ENCODE measurements at regions not wholly inside any gene's neighbourhood (a gene's known extent, or its start where the extent isn't known, plus 50 kb on each side); places are given as distances from the start of the nearest gene placed in this dataset.
A peak's percentile ranks its signal among the peaks of the same experiment; 100 is the strongest.

DNA sequence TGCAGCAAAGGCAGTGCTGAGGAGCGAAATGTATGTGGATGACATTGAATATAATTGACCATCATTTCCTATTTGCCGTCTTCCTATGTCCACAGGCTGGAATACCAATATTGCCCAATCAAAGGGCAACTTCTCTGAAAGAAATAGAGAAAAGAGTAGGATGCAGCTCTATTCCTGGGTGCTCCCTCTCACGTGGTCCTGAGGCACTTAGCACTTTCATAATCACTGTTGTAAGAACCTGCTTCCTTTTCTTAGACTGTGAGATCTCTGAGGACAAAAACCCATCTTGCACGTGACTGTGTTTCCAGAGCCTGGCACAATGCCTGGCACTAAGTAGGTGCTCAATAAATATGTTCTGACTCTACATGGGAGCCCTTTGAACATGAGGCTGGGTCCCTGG is 122.7 kb upstream of the CPM start:
- Mint-ChIP-seq H3K27me3 (ENCODE audit: low read depth) (no peaks in the 10 kb centered on the region), H3K4me3 (ENCODE audit: low read depth) (no peak overlapping the region), H3K9me3 (peaks cover 4% of the 10 kb centered on the region), H3K36me3 (ENCODE audit: low read depth) (no peaks in the 10 kb centered on the region), H3K4me1 (ENCODE audit: low read depth) (peaks cover 34% of the 10 kb centered on the region), H3K27ac (no peak overlapping the region)
- intact Hi-C loops (cut with micrococcal nuclease), result loop anchor here (5.0 kb wide), 1 partner anchor 48 kb away; no protein-coding TSS in a partner anchor
- no peak for DNase-seq (ENCODE audit: low spot score)

DNA sequence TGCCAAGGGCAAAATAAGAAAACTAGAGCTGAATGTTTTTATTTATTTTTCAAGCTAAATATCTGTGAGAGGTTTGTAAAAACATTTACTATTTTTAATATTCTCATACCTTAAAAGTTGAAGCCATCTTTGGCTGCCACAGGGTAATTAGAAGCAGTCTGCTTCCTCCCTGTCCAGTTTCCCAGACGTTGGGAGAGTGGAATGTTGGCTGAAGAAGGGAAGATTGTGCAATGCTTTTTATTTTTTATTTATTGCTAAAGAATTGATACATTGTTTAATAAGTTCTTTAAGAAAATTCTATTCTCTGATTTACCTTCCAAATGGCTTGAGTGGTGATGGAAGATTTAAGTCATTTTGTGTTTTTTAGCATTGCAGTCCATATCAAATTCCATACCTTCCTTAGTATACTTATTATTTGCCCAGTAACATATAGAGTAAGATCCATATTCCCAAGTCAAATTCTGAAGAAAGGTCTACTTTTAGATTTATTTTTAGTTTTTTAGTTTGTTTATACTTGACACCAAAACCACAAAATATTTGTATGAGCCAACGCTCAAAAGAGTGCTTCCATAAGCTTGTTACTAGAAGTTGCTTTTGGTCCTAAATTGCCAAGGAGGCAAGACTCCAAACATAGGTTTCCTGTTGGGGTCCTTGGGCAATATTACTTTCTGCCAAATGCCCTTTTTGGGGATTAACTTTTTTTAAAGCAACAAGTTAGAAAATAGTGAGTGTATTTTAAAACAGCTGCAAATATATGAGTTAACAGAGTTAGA is 124.0 kb upstream of the CPM start:
- H3K9me3 Mint-ChIP-seq, result peaks cover 4% of the 10 kb centered on the region
- intact Hi-C loops (cut with micrococcal nuclease), result loop anchor here (5.0 kb wide), 1 partner anchor 50 kb away; no protein-coding TSS in a partner anchor
- peaks cover 41% of the 10 kb centered on the region for H3K4me1 Mint-ChIP-seq (ENCODE audit: low read depth)

DNA sequence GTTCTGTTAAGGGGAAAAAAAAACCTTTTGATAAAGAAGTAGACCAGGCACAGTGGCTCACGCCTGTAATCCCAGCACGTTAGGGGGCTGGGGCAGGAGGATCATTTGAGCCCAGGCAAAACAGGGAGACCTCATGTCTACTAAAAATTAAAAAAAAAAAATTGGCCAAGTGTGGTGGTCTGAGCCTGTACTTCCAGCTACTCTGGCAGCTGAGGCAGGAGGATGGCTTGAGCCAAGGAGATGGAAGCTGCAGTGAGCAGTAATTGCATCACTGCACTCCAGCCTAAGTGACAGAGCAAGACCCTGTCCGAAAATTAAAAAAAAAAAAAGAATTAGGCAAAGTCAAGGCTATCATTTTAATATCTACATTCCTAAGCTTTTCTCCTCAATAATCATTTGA is 124.8 kb upstream of the CPM start:
- no peak overlapping the region for H3K27ac Mint-ChIP-seq

More for the DNA sequence above, 124.0 kb upstream of the CPM start:
- H3K27me3 Mint-ChIP-seq (ENCODE audit: low read depth), result no peaks in the 10 kb centered on the region
- no peak overlapping the region for H3K27ac Mint-ChIP-seq
- DNase-seq (ENCODE audit: low spot score), result no peak
- H3K4me3 Mint-ChIP-seq (ENCODE audit: low read depth), result no peak overlapping the region
- H3K36me3 Mint-ChIP-seq (ENCODE audit: low read depth), result no peaks in the 10 kb centered on the region

DNA sequence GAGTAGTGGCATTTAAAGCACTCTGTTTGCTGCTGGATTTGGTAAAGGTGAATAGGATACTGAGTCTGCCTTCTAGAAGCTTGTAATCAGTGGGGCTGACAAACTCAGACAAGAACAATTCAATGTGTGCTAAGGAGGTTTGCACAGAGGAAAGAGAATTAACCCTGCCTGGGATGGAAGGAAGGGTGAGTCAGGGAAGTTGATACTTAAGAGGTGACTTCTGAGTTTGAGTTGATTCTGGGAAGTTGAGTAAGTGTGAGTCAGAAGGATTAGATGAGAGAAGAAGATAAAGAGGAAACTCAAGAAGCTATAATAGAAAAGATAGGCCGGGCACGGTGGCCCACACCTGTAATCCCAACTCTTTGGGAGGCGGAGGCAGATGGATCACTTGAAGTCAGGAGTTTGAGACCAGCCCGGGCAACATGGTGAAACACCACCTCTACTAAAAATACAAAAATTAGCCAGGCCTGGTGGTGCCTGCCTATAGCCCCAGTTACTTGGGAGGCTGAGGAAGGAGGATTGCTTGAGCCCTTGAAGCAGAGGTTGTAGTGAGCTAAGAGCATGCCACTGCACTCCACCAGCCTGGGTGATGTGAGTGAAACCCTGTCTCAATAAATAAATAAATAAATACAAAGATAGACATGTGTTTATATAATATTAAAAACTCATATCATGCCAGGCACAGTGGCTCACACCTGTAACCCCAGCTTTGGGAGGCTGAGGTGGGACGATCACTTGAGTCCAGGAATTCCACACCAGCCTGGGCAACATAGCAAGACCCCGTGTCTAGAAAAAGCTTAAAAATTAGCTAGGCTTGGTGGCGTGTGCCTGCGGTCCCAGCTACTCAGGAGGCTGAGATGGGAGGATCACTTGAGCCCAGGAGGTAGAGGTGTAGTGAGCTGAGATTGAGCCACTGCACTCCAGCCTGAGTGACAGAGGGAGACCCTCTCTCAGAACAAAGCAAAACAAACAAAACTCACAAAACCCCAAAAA is 126.8 kb upstream of the CPM start:
- H3K36me3 Mint-ChIP-seq (ENCODE audit: low read depth), result no peaks in the 10 kb centered on the region
- peaks cover 4% of the 10 kb centered on the region for H3K9me3 Mint-ChIP-seq
- H3K27ac Mint-ChIP-seq, result peak overlapping the region; percentile 36
- H3K4me1 Mint-ChIP-seq (ENCODE audit: low read depth), result peaks cover 27% of the 10 kb centered on the region
- intact Hi-C loops (cut with micrococcal nuclease), result loop anchor here (1.0 to 5.0 kb wide), 4 partner anchors 11 to 141 kb away; no protein-coding TSS in a partner anchor
- no peaks in the 10 kb centered on the region for H3K27me3 Mint-ChIP-seq (ENCODE audit: low read depth)
- H3K4me3 Mint-ChIP-seq (ENCODE audit: low read depth), result no peak overlapping the region
- DNase-seq (ENCODE audit: low spot score), result no peak

More for the DNA sequence above, 124.8 kb upstream of the CPM start:
- Mint-ChIP-seq H3K9me3 (peaks cover 4% of the 10 kb centered on the region), H3K4me3 (ENCODE audit: low read depth) (no peak overlapping the region), H3K27me3 (ENCODE audit: low read depth) (no peaks in the 10 kb centered on the region), H3K4me1 (ENCODE audit: low read depth) (peaks cover 37% of the 10 kb centered on the region), H3K36me3 (ENCODE audit: low read depth) (no peaks in the 10 kb centered on the region)
- intact Hi-C loops (cut with micrococcal nuclease), result loop anchor here (2.0 to 5.0 kb wide), 3 partner anchors 50 to 139 kb away; no protein-coding TSS in a partner anchor
- DNase-seq (ENCODE audit: low spot score), result no peak

DNA sequence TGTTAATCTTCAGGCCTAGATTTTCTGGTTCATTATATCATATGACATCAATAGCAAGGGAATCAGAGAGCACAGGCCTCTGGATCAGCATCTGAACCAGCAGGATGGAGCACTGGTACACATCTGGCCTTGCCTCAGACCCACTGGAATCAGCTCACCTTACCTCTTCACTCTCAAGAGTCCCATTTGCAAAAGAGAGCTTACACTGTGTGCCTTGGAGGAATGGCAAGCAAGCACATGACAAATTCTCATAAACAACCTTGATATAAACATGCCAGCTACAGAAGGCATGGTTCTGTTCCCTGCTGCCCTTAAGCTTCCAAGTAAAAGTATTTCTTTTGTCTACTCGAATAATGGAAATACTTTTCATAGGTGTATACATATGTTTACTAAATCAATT is 128.6 kb upstream of the CPM start:
- H3K4me1 Mint-ChIP-seq (ENCODE audit: low read depth), result peaks cover 29% of the 10 kb centered on the region
- H3K27me3 Mint-ChIP-seq (ENCODE audit: low read depth), result no peaks in the 10 kb centered on the region
- H3K27ac Mint-ChIP-seq, result no peak overlapping the region
- intact Hi-C loops (cut with micrococcal nuclease), result no loop called here
- no peak overlapping the region for H3K4me3 Mint-ChIP-seq (ENCODE audit: low read depth)
- H3K36me3 Mint-ChIP-seq (ENCODE audit: low read depth), result no peaks in the 10 kb centered on the region
- no peak for DNase-seq (ENCODE audit: low spot score)
- peaks cover 4% of the 10 kb centered on the region for H3K9me3 Mint-ChIP-seq

DNA sequence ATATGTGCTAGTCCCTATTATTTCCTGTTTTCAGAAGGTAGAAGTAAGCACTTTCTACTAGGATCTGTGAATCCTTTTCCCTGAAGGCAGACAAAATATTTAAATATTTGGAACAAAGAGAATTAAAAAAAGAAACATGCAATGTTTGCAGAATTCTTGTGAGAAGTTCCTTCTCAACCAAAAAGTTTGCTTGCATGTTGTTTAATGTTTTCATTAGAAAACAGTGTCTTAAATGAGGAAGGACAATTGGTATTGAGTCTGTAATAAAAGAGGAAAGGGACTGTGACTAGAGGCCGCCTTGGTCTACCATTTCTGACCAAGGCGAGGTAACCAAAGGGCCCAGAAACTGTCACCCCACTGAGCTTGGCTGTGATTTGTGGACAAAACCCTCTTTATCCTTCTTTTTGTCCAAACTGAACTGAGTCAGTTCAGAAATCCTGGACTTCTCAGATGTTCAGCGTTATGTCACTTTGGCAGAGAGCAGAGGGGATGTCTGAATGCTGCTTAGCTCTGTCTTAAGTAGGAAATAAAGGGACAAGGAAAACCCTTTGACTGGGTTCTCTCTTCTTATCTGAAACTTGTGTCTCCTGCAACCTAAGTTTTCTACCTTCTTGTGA is 129.8 kb upstream of the CPM start:
- Mint-ChIP-seq H3K9me3 (peaks cover 4% of the 10 kb centered on the region), H3K4me3 (ENCODE audit: low read depth) (no peak overlapping the region), H3K27me3 (ENCODE audit: low read depth) (no peaks in the 10 kb centered on the region), H3K27ac (no peak overlapping the region), H3K36me3 (ENCODE audit: low read depth) (no peaks in the 10 kb centered on the region), H3K4me1 (ENCODE audit: low read depth) (peaks cover 33% of the 10 kb centered on the region)
- no peak for DNase-seq (ENCODE audit: low spot score)
- intact Hi-C loops (cut with micrococcal nuclease), result no loop called here

DNA sequence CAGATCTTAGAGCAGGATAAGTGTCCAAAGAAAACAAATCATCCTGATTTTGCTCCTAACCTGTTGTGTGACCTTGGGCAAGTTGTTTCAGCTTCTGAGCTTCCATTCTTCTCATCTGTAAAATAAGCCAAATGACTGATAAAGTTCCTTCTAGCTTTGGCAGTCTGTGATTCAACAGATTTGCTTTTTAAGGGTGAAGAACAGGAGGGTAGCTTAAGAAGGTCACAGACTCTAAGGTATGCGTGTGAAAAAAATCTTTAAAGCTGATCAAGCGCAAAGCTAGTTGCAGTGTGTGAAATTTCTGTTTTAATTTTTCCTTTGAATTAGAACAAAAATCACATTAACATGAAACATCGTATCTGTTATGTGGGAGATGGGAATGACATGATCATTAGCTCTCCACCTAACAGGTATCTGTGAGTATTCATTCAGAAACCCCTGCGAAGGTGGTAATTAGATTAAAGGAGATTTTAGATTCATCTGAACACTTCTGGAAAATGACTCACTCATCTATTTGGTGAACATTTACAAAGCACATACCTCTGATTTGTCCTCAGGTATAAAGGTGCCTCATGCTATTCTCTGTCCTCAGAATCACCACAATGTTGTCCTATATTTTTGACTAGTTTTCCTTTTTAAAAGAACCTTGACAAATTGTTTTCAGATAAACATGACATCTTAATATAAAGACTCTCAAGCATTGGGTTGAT is 131.9 kb upstream of the CPM start:
- no peak for DNase-seq (ENCODE audit: low spot score)
- Mint-ChIP-seq H3K27me3 (ENCODE audit: low read depth) (no peaks in the 10 kb centered on the region), H3K9me3 (no peaks in the 10 kb centered on the region), H3K27ac (no peak overlapping the region), H3K36me3 (ENCODE audit: low read depth) (no peaks in the 10 kb centered on the region), H3K4me1 (ENCODE audit: low read depth) (peaks cover 25% of the 10 kb centered on the region), H3K4me3 (ENCODE audit: low read depth) (no peak overlapping the region)
- intact Hi-C loops (cut with micrococcal nuclease), result no loop called here

DNA sequence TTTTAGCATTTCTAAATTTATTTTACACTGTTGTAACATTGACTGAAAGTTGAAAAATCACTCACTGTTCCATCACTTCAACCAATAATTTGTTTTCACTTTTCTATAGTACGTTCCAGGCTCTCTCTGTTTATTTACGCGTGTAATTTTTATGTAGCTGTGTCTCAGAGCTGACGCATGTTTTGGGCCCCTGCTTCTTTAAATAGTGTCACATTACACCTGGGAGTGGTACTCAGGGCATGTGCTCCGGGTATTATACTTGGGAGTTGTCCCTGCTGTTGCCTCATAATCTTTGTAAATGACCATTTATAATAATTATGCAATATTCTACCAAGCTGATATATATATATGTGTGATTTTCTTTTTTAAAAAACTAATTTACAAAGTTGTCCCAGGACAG is 132.8 kb upstream of the CPM start:
- H3K9me3 Mint-ChIP-seq, result no peaks in the 10 kb centered on the region
- no peak overlapping the region for H3K27ac Mint-ChIP-seq
- peaks cover 25% of the 10 kb centered on the region for H3K4me1 Mint-ChIP-seq (ENCODE audit: low read depth)
- H3K27me3 Mint-ChIP-seq (ENCODE audit: low read depth), result no peaks in the 10 kb centered on the region
- no peak for DNase-seq (ENCODE audit: low spot score)
- intact Hi-C loops (cut with micrococcal nuclease), result no loop called here
- no peak overlapping the region for H3K4me3 Mint-ChIP-seq (ENCODE audit: low read depth)
- H3K36me3 Mint-ChIP-seq (ENCODE audit: low read depth), result no peaks in the 10 kb centered on the region

DNA sequence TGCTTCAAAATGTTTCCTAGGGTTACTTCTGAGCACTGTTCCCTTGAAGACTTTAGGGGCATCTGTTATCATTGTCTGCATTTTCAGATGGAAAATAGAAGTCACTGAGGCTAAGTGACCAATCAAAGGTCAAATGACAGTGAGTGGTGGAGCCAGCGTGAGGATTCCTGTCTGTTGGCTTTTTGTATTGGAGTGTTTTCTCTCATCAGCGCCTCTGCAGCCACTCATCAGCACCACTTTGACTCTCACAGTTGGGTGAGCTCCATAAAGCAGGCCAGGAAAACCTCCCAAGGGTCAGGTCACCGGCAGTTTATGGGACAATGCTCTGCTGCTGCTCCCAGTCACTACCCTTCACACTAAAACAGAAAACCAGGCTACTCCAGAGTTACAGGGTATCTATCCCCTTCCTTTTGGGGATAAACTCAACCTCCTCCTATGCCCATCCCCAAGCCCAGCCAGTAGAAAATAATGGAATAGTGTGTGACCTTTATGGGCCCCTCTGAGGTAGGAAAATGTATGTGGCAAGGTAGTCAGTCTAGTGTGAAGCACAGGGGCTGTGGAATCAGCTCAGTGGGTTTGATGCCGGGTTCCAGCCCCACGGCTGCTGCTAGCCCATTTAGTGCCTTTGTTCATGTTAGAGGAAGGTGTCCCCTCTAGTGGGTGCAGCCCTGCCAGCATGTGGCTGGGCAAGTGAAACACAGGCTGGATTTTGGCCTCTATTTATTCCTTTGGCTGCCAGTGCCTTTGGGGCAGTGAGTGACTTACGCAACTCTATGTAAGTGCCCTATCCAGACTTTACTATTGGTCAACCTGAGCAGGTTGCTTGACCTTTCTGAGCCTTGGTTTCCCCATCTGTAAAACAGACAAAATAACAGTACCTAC is 133.8 kb upstream of the CPM start:
- peaks cover 22% of the 10 kb centered on the region for H3K4me1 Mint-ChIP-seq (ENCODE audit: low read depth)
- H3K9me3 Mint-ChIP-seq, result no peaks in the 10 kb centered on the region
- peak overlapping the region; percentile 33 for H3K27ac Mint-ChIP-seq
- H3K4me3 Mint-ChIP-seq (ENCODE audit: low read depth), result no peak overlapping the region
- no peaks in the 10 kb centered on the region for H3K36me3 Mint-ChIP-seq (ENCODE audit: low read depth)
- intact Hi-C loops (cut with micrococcal nuclease), result no loop called here
- DNase-seq (ENCODE audit: low spot score), result no peak
- H3K27me3 Mint-ChIP-seq (ENCODE audit: low read depth), result no peaks in the 10 kb centered on the region

DNA sequence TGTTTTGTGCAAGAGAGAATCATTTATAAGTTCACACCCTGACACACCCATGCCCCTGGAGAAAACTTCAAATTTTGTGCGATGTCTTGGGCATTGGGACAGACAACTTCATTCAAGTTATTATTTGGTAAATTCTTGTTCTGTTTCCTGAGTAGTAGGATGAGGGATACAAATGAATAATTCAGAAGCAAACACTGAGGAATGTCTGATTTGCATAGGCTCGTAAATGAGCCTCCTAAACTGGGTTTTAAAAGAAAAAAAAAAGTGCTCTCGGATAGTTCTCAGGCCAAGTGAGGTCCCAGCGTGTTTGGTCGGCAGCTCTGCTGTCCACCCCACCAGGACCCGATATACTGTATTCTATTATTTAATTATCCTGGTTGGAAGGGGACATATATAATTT is 134.7 kb upstream of the CPM start:
- H3K36me3 Mint-ChIP-seq (ENCODE audit: low read depth), result no peaks in the 10 kb centered on the region
- peaks cover 19% of the 10 kb centered on the region for H3K4me1 Mint-ChIP-seq (ENCODE audit: low read depth)
- no peak overlapping the region for H3K4me3 Mint-ChIP-seq (ENCODE audit: low read depth)
- no peak overlapping the region for H3K27ac Mint-ChIP-seq
- no peaks in the 10 kb centered on the region for H3K9me3 Mint-ChIP-seq
- intact Hi-C loops (cut with micrococcal nuclease), result no loop called here
- no peak for DNase-seq (ENCODE audit: low spot score)
- H3K27me3 Mint-ChIP-seq (ENCODE audit: low read depth), result peaks cover 3% of the 10 kb centered on the region

DNA sequence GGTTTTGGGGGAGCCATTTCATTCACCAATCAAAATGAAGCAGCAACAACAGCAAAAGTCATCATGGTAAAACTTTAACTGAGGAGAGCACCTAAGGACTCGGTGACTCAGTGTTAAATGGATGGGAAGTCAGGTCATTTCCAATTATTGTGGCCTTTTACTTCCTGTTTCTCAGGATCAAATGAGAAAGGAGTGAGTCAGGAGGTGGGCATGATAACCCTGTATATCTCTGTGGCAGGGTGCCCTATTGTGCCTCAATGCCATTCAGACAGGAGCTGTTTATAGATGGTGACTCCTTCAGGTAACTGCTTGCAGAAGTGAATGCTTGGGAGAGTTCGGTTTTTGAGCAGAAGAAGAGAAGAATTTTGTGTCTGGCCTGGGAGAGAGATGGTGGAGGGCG is 135.5 kb upstream of the CPM start:
- no peak overlapping the region for H3K27ac Mint-ChIP-seq
- H3K9me3 Mint-ChIP-seq, result no peaks in the 10 kb centered on the region
- peaks cover 19% of the 10 kb centered on the region for H3K4me1 Mint-ChIP-seq (ENCODE audit: low read depth)
- intact Hi-C loops (cut with micrococcal nuclease), result no loop called here
- peaks cover 10% of the 10 kb centered on the region for H3K27me3 Mint-ChIP-seq (ENCODE audit: low read depth)
- H3K36me3 Mint-ChIP-seq (ENCODE audit: low read depth), result no peaks in the 10 kb centered on the region
- no peak overlapping the region for H3K4me3 Mint-ChIP-seq (ENCODE audit: low read depth)
- no peak for DNase-seq (ENCODE audit: low spot score)

Measured in activated T-helper 2 cell treated with anti-CD3 and anti-CD28 coated beads, Interferon-gamma antibody, Interleukin-2, Interleukin-4, amounts not matched to agents 10 μg/mL and 5 μg/mL and 100 μg/mL, durations not matched to agents 14 hours and 24 hours and 36 hours (primary cell).